Breast epithelium (tissue), 4 donors: ENCODE measurements at regions not wholly inside any gene's neighbourhood (a gene's known extent, or its start where the extent isn't known, plus 50 kb on each side); places are given as distances from the start of the nearest gene placed in this dataset.
"Not testable (repeated sequence)": the region's sequence is repeated elsewhere in the genome, so short reads cannot be mapped to it uniquely, and the experiment has no call there.

Source experiments
- DNase-seq, 2 donors: peaks; one replicate each; pipeline ENCODE4 v3.0.0-alpha.2; 2019; ENCODE audit warnings: low spot score in 2 of 2
- H3K27ac ChIP-seq, 2 donors: fragments of 200-600 bp; sonication (generic) in 1 of 2; one replicate each; pipeline ENCODE4 v1.5.1; 2016 to 2019; ENCODE audit warnings: mild to moderate bottlenecking in 1 of 2
- H3K27me3 ChIP-seq, 2 donors: fragments of 200-600 bp; sonication (generic) in 1 of 2; one replicate each; pipeline versions ENCODE4 v1.5.1 to v1.6.0; 2017 to 2019; ENCODE audit warnings: control low read depth in 1 of 2, mild to moderate bottlenecking in 1 of 2
- H3K36me3 ChIP-seq: fragments of 200-600 bp; one replicate; pipeline ENCODE4 v1.5.1; 2019
- H3K4me1 ChIP-seq, 2 donors: fragments of 200-600 bp; sonication (generic); one replicate each; pipeline ENCODE4 v1.5.1; 2016 to 2019; ENCODE audit warnings: control low read depth in 1 of 2
- H3K4me3 ChIP-seq, 3 donors: fragments of 200-600 bp; sonication (generic); 1 replicate in 2 of 3; 2 replicates in 1 of 3; pipeline ENCODE4 v1.5.1; 2016 to 2019; ENCODE audit warnings: mild to moderate bottlenecking in 3 of 3, moderate library complexity in 2 of 3
- H3K9me3 ChIP-seq, 2 donors: fragments of 200-600 bp; sonication (generic) in 1 of 2; one replicate each; pipeline ENCODE4 v1.5.1; 2016 to 2019; ENCODE audit warnings: control low read depth in 1 of 2
- POLR2A ChIP-seq: fragments of 450-650 bp; IDR thresholded peaks from one replicate; pipeline ENCODE4 v1.6.1; 2016; ENCODE audit warnings: antibody characterized with exemption, mild to moderate bottlenecking, moderate library complexity
- POLR2AphosphoS5 ChIP-seq, 3 donors: sonication (generic); formaldehyde crosslinking; IDR thresholded peaks; one replicate each; pipeline ENCODE4 v1.6.1; 2017; ENCODE audit warnings: antibody characterized with exemption in 3 of 3
- intact Hi-C: fragments of 100-400 bp; cut with DNase I; formaldehyde crosslinking; loops from one replicate; pipeline ENCODE4 v1.15.1; 2023; ENCODE audit warnings: low total_unique reads
- TF ChIP-seq, protein P1 (sequence below), 3 donors: fragments of 450-650 bp; IDR thresholded peaks; one replicate each; pipeline ENCODE4 v1.5.1; 2016 to 2017; ENCODE audit warnings: antibody characterized with exemption in 3 of 3, mild to moderate bottlenecking in 3 of 3, moderate library complexity in 3 of 3

DNA sequence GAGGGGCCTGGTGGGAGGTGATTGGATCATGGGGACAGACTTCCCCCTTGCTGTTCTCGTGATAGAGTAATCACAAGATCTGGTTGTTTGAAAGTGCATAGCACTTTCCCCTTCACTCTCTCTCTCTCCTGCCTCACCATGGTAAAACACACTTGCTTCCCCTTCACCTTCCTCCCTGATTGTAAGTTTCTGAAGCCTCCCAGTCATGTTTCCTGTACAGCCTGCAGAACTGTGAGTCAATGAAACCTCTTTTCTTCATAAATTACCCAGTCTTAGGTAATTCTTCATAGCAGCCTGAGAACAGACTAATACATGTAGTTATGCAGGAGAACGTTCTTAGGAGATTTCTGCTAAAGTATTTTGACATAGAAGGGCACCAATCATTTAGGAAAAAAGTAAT, 59.9 kb upstream of the FBXO28 start:
- Histone ChIP-seq H3K27me3 (no peaks in the 10 kb centered on the region), H3K27ac (no peak overlapping the region), H3K4me1 (no peaks in the 10 kb centered on the region), H3K36me3 (no peaks in the 10 kb centered on the region), H3K4me3 (no peak overlapping the region), H3K9me3 (no peaks in the 10 kb centered on the region)
- intact Hi-C loops = no loop called here
- TF ChIP-seq POLR2AphosphoS5 (IDR thresholded peaks at IDR 0.05) (no peak), POLR2A (no peak)
- TF ChIP-seq, protein P1, sequence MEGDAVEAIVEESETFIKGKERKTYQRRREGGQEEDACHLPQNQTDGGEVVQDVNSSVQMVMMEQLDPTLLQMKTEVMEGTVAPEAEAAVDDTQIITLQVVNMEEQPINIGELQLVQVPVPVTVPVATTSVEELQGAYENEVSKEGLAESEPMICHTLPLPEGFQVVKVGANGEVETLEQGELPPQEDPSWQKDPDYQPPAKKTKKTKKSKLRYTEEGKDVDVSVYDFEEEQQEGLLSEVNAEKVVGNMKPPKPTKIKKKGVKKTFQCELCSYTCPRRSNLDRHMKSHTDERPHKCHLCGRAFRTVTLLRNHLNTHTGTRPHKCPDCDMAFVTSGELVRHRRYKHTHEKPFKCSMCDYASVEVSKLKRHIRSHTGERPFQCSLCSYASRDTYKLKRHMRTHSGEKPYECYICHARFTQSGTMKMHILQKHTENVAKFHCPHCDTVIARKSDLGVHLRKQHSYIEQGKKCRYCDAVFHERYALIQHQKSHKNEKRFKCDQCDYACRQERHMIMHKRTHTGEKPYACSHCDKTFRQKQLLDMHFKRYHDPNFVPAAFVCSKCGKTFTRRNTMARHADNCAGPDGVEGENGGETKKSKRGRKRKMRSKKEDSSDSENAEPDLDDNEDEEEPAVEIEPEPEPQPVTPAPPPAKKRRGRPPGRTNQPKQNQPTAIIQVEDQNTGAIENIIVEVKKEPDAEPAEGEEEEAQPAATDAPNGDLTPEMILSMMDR (IDR thresholded peaks at IDR 0.05) = no peak
- DNase-seq = no peak

DNA sequence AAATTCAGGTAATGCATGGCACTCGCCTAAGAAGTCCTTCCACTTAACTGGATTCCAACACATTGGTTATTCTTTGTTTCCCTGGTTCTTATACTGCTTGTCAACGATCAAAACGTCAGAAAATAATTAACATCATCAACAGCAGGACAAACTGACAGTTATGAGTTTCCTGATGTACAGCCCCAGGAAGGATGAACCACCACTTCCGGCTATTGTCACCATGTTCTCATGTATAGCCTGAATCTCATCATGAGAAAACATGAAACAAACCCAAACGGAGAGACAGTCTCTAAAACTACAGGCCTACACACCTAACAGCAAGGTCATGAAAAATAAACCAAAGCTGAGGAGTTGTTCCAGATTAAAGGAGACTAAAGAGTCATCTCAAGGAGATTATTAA, 60.5 kb upstream of the FBXO28 start:
- H3K27me3 ChIP-seq = no peaks in the 10 kb centered on the region
- no peaks in the 10 kb centered on the region for H3K36me3 ChIP-seq
- H3K27ac ChIP-seq = no peak overlapping the region
- intact Hi-C loops = no loop called here
- no peak overlapping the region for H3K4me3 ChIP-seq
- no peaks in the 10 kb centered on the region for H3K4me1 ChIP-seq
- no peaks in the 10 kb centered on the region for H3K9me3 ChIP-seq
- TF ChIP-seq POLR2A (no peak), POLR2AphosphoS5 (IDR thresholded peaks at IDR 0.05) (no peak)
- TF ChIP-seq, protein P1 (IDR thresholded peaks at IDR 0.05) = no peak
- no peak for DNase-seq

- no peaks in the 10 kb centered on the region for H3K4me1 ChIP-seq
- H3K9me3 ChIP-seq = no peaks in the 10 kb centered on the region
- DNase-seq = no peak
- no peaks in the 10 kb centered on the region for H3K27me3 ChIP-seq
- TF ChIP-seq, protein P1 (IDR thresholded peaks at IDR 0.05) = no peak
- TF ChIP-seq POLR2A (no peak), POLR2AphosphoS5 (IDR thresholded peaks at IDR 0.05) (no peak)
- no peaks in the 10 kb centered on the region for H3K36me3 ChIP-seq
- intact Hi-C loops = no loop called here
- H3K27ac ChIP-seq = no peak overlapping the region
- H3K4me3 ChIP-seq = no peak overlapping the region
Observed at GRCh38 chr1:224052772-224053171, 61.1 kb upstream of the FBXO28 start.

- H3K4me1 ChIP-seq, H3K27me3 ChIP-seq, intact Hi-C loops, H3K36me3 ChIP-seq, DNase-seq, H3K4me3 ChIP-seq, H3K9me3 ChIP-seq, H3K27ac ChIP-seq: not testable (repeated sequence)
Observed at GRCh38 chr1:224051782-224052181, 62.1 kb upstream of the FBXO28 start.

DNA sequence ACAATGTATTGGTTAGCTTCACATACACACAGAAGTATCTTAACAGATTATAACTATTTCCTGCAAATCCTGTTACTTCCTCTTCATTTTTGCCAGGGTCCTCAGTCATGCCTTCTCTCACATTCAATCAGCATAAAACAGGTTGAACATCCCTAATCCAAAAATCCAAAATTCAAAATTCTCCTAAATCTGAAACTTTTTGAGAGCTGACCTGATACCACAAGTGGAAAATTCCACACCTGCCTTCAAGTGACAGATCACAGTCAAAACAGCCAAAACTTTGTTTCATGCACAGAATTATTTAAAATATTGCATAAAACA, 62.9 kb upstream of the FBXO28 start:
- H3K27me3 ChIP-seq = no peaks in the 10 kb centered on the region
- intact Hi-C loops = no loop called here

DNA sequence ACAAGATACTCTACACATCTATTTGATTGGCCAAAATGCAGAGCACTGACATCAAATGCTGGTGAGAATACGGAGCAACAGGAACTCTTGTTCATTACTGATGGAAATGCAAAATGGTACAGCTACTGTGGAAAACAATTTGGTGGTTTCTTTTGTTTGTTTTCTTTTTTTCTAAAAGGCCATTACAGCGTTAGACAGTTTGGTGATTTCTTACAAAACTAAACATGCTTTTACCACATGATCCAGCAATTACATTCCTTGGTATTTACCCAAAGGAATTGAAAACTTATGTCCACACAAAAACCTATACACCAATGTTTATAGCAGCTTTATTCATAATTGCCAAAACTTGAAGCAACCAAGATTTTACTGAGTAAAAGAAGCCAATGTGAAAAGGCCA, 66.4 kb upstream of the FBXO28 start:
- Histone ChIP-seq H3K27me3 (no peaks in the 10 kb centered on the region), H3K4me1 (no peaks in the 10 kb centered on the region), H3K4me3 (no peak overlapping the region), H3K36me3 (no peaks in the 10 kb centered on the region), H3K27ac (no peak overlapping the region), H3K9me3 (no peaks in the 10 kb centered on the region)
- intact Hi-C loops = no loop called here
- TF ChIP-seq, protein P1 (IDR thresholded peaks at IDR 0.05) = no peak
- no peak for TF ChIP-seq POLR2A
- no peak for TF ChIP-seq POLR2AphosphoS5 (IDR thresholded peaks at IDR 0.05)
- no peak for DNase-seq

More for the DNA sequence above, 62.9 kb upstream of the FBXO28 start:
- no peaks in the 10 kb centered on the region for H3K4me1 ChIP-seq
- no peaks in the 10 kb centered on the region for H3K36me3 ChIP-seq
- TF ChIP-seq POLR2AphosphoS5 (IDR thresholded peaks at IDR 0.05) (no peak), POLR2A (no peak)
- TF ChIP-seq, protein P1 (IDR thresholded peaks at IDR 0.05) = no peak
- no peak overlapping the region for H3K27ac ChIP-seq
- DNase-seq = no peak
- H3K4me3 ChIP-seq = no peak overlapping the region
- no peaks in the 10 kb centered on the region for H3K9me3 ChIP-seq
